ENCODE measurements at regions not wholly inside any gene's neighbourhood (a gene's known extent, or its start where the extent isn't known, plus 50 kb on each side); places are given as distances from the start of the nearest gene placed in this dataset.

- TF ChIP-seq CTCF (IDR thresholded peaks at IDR 0.05; ENCODE audit: low read depth, low read length, poor library complexity, severe bottlenecking) (no peak), EZH2phosphoT487 (IDR thresholded peaks at IDR 0.05; ENCODE audit: borderline replicate concordance, low read length) (no peak)
These were observed 147.1 kb downstream of the IRF8 start for GRCh38 chr16:86046026-86046425.

Data from DOHH2 (cell line).